OCI-LY1 (cell line): ENCODE measurements at regions not wholly inside any gene's neighbourhood (a gene's known extent, or its start where the extent isn't known, plus 50 kb on each side); places are given as distances from the start of the nearest gene placed in this dataset.

Experiments
- EZH2 ChIP-seq: fragments of 200-600 bp; sonication (generic), shearing (Covaris generic); IDR thresholded peaks from 2 replicates; pipeline ENCODE4 v1.8.0; 2017; ENCODE audit warnings: borderline replicate concordance, mixed run types, mild to moderate bottlenecking, antibody characterized with exemption, low read length, moderate library complexity, mixed read lengths
- TF ChIP-seq, protein P1 (sequence below): fragments of 200-600 bp; sonication (generic), shearing (Covaris generic); IDR thresholded peaks from 2 replicates; pipeline ENCODE4 v1.5.1; 2017; ENCODE audit warnings: mild to moderate bottlenecking, antibody characterized with exemption, low read length, moderate library complexity, mixed read lengths

DNA sequence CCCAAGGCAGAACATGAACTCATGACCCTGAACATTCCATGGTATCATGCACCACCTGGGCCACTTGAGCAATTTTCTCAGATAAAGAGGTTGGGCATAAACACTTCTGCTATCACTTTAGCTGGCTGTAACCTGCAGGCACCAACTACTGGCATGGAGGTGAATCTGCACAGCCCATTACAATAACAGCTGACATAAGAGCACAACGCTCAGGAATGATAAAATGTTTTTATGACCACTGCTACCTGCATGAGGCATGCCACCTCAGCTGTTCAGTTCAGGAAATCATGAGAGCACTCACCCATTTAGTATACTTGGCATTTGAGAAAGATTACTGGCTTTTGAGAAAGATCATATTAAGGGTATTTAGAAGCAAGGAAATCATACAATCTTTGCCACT lies 85.7 kb upstream of the SPIN4 start:
- no peak for TF ChIP-seq EZH2
- TF ChIP-seq, protein P1, sequence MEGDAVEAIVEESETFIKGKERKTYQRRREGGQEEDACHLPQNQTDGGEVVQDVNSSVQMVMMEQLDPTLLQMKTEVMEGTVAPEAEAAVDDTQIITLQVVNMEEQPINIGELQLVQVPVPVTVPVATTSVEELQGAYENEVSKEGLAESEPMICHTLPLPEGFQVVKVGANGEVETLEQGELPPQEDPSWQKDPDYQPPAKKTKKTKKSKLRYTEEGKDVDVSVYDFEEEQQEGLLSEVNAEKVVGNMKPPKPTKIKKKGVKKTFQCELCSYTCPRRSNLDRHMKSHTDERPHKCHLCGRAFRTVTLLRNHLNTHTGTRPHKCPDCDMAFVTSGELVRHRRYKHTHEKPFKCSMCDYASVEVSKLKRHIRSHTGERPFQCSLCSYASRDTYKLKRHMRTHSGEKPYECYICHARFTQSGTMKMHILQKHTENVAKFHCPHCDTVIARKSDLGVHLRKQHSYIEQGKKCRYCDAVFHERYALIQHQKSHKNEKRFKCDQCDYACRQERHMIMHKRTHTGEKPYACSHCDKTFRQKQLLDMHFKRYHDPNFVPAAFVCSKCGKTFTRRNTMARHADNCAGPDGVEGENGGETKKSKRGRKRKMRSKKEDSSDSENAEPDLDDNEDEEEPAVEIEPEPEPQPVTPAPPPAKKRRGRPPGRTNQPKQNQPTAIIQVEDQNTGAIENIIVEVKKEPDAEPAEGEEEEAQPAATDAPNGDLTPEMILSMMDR = no peak
